ENCODE measurements at regions not wholly inside any gene's neighbourhood (a gene's known extent, or its start where the extent isn't known, plus 50 kb on each side); places are given as distances from the start of the nearest gene placed in this dataset.
A peak's percentile ranks its signal among the peaks of the same experiment; 100 is the strongest.
"Not testable (repeated sequence)": the region's sequence is repeated elsewhere in the genome, so short reads cannot be mapped to it uniquely, and the experiment has no call there.

DNA sequence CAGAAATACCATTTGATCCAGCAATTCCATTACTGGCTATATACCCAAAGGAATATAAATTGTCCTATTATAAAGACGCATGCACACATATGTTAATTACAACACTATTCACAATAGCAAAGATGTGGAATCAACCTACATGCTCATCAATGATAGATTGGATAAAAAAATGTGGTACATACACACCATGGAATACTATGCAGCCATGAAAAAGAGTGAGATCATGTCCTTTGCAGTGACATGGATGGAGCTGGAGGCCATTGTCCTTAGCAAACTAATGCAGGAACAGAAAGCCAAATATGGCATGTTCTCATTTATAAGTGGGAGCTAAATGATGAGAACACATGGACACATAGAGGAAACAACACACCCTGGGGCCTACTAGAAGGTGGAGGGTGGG lies 78.3 kb upstream of the EED start:
- POLR2A ChIA-PET; H3K4me1 Mint-ChIP-seq (ENCODE audit: low read depth): not testable (repeated sequence)
- CTCF ChIA-PET: interaction anchor here (0.7 to 1.4 kb wide), 3 partner anchors 9 to 125 kb away, joined by 3 read pairs; no protein-coding TSS in a partner anchor

DNA sequence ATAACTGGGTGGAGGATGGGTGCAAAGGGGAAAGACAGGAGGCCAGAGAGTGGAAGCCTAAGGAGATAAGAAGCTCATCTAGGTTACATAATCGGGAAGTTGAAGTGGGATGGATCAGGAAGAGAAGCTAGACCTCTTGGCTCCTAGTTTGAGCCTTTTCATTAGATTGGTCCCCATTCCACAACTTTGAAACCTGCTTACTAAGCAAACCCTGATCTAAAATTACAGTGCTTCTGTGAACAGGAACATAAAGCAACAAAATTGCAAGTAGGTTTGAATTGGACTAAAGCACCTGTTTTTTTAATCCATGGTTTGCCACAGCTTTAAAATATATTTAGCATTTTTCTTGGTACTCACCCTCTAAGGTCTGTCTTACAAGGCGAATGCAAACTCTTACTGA lies 80.4 kb upstream of the EED start:
- ChIA-PET POLR2A (no interaction called here), CTCF (interaction anchor here (0.6 to 1.8 kb wide), 5 partner anchors 13 to 48 kb away, joined by 3 to 6 read pairs (median 3); no protein-coding TSS in a partner anchor)
- DNase-seq (no peak), ATAC-seq (no peak)
- no peak overlapping the region for H3K27ac Mint-ChIP-seq
- H3K27me3 Mint-ChIP-seq (ENCODE audit: low read depth): no peaks in the 10 kb centered on the region
- no peaks in the 10 kb centered on the region for H3K4me1 Mint-ChIP-seq (ENCODE audit: low read depth)
- no peaks in the 10 kb centered on the region for H3K36me3 Mint-ChIP-seq (ENCODE audit: low read depth)
- H3K4me3 Mint-ChIP-seq: no peak overlapping the region
- H3K9me3 Mint-ChIP-seq (ENCODE audit: insufficient read depth): no peaks in the 10 kb centered on the region

More for the DNA sequence above, 78.3 kb upstream of the EED start:
- ATAC-seq; DNase-seq; H3K4me3 Mint-ChIP-seq; H3K9me3 Mint-ChIP-seq (ENCODE audit: insufficient read depth); H3K27me3 Mint-ChIP-seq (ENCODE audit: low read depth); H3K27ac Mint-ChIP-seq; H3K36me3 Mint-ChIP-seq (ENCODE audit: low read depth): not testable (repeated sequence)

DNA sequence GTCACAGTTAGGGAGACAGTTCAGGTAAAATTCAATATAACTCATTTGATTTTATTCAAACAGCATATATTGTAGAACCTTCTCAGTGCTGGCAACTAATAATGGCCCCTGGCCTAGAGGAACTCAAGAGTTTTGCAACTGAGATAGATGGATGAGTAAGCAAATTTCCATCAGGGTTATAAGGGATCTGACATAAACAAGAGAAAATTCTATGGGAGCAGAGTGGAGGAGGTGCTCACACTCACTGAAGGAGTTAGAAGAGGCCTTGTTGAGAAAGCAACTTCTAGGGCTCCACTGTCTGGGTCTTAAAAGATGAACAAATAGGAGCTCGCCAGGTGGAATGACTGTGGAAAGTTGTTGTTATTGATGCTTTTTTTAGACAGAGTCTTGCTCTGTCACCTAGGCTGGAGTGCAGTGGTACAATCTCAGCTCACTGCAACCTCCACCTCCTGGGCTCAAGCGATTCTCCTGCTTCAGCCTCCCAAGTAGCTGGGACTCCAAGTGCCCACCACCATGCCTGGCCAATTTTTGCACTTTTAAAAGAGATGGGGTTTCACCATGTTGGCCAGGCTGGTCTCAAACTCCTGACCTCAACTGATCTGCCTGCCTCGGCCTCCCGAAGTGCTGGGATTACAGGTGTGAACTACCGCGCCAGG lies 81.2 kb upstream of the EED start:
- H3K27ac Mint-ChIP-seq; DNase-seq; H3K9me3 Mint-ChIP-seq (ENCODE audit: insufficient read depth); H3K27me3 Mint-ChIP-seq (ENCODE audit: low read depth); H3K4me3 Mint-ChIP-seq; H3K36me3 Mint-ChIP-seq (ENCODE audit: low read depth); POLR2A ChIA-PET; ATAC-seq; H3K4me1 Mint-ChIP-seq (ENCODE audit: low read depth): not testable (repeated sequence)
- CTCF ChIA-PET: interaction anchor here (1.2 to 1.8 kb wide), 4 partner anchors 18 to 47 kb away, joined by 3 to 6 read pairs (median 3); no protein-coding TSS in a partner anchor

DNA sequence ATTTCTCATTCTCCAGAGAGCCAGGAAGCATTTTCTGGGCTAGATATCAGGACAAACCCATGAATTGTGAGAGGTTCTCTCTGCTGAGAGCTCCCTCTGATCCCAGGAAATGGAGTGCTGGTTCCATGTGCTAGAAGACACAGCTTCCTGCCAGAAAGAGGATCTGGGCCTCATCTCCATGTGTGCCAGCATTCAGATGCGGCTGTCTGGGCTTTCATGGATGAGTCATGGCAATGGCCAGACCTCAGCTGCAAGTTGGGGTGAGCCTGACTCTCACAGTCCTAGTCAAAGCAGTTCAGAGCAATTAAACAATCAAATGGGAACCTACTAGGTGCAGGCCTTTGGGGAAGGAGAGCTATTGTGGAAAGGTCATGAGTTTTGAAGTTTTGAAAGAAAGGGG lies 82.3 kb upstream of the EED start:
- CTCF ChIA-PET: interaction anchor here (0.7 to 1.4 kb wide), 4 partner anchors 11 to 32 kb away, joined by 3 to 4 read pairs (median 4); no protein-coding TSS in a partner anchor
- no peak for ATAC-seq
- H3K4me1 Mint-ChIP-seq (ENCODE audit: low read depth): peaks cover 17% of the 10 kb centered on the region
- POLR2A ChIA-PET: no interaction called here
- no peak overlapping the region for H3K27ac Mint-ChIP-seq
- no peak for DNase-seq
- no peak overlapping the region for H3K4me3 Mint-ChIP-seq
- H3K9me3 Mint-ChIP-seq (ENCODE audit: insufficient read depth): no peaks in the 10 kb centered on the region
- no peaks in the 10 kb centered on the region for H3K27me3 Mint-ChIP-seq (ENCODE audit: low read depth)
- no peaks in the 10 kb centered on the region for H3K36me3 Mint-ChIP-seq (ENCODE audit: low read depth)

DNA sequence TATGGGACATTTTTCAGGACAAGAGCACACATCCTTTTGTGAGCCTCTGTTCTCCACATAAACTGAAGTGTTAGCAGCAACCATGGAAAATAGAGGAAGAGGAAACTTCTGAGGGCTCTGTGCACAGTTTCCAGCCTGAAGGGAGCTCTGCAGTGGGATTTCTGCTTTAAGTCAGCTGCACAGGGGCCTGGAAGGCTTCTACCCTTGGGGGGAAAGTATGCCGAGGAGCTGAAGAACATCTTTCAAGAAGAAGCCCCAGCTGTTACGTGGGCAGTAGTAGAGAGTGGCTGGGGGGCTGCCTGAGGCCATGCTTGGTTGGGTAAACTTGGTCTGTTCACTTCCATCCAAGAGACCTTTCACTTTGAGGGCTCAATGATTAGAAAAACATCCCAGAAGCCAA lies 82.7 kb upstream of the EED start:
- Mint-ChIP-seq H3K9me3 (ENCODE audit: insufficient read depth) (no peaks in the 10 kb centered on the region), H3K36me3 (ENCODE audit: low read depth) (no peaks in the 10 kb centered on the region), H3K4me3 (no peak overlapping the region), H3K4me1 (ENCODE audit: low read depth) (peaks cover 17% of the 10 kb centered on the region), H3K27me3 (ENCODE audit: low read depth) (no peaks in the 10 kb centered on the region), H3K27ac (no peak overlapping the region)
- ChIA-PET POLR2A (no interaction called here), CTCF (interaction anchor here (0.7 to 1.4 kb wide), 5 partner anchors 11 to 32 kb away, joined by 3 to 4 read pairs (median 3); no protein-coding TSS in a partner anchor)
- no peak for DNase-seq
- no peak for ATAC-seq

DNA sequence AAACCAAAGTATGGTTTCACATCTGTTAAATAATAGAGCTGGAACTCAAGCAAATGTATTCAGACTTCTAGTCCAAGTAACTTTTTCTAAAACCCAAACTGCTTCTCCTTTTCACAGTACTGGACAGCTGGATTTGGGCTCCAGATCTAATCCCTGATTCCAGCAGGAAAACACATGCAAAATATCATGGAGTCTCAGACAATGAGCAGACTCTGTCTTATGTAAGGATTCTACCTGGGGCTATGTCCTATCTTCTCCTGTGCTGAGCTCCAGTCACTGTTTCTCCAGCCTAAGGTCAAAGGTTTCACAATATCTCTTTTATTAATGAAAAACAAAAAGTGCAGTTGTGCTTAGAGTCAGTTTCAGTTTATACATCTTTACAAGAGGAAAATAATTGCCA lies 83.2 kb upstream of the EED start:
- no peak overlapping the region for H3K4me3 Mint-ChIP-seq
- peaks cover 21% of the 10 kb centered on the region for H3K4me1 Mint-ChIP-seq (ENCODE audit: low read depth)
- ATAC-seq: no peak
- H3K27ac Mint-ChIP-seq: no peak overlapping the region
- H3K9me3 Mint-ChIP-seq (ENCODE audit: insufficient read depth): no peaks in the 10 kb centered on the region
- H3K27me3 Mint-ChIP-seq (ENCODE audit: low read depth): no peaks in the 10 kb centered on the region
- no peak for DNase-seq
- POLR2A ChIA-PET: no interaction called here
- CTCF ChIA-PET: interaction anchor here (1.1 to 1.2 kb wide), 2 partner anchors 22 to 32 kb away, joined by 3 read pairs; no protein-coding TSS in a partner anchor
- H3K36me3 Mint-ChIP-seq (ENCODE audit: low read depth): no peaks in the 10 kb centered on the region

DNA sequence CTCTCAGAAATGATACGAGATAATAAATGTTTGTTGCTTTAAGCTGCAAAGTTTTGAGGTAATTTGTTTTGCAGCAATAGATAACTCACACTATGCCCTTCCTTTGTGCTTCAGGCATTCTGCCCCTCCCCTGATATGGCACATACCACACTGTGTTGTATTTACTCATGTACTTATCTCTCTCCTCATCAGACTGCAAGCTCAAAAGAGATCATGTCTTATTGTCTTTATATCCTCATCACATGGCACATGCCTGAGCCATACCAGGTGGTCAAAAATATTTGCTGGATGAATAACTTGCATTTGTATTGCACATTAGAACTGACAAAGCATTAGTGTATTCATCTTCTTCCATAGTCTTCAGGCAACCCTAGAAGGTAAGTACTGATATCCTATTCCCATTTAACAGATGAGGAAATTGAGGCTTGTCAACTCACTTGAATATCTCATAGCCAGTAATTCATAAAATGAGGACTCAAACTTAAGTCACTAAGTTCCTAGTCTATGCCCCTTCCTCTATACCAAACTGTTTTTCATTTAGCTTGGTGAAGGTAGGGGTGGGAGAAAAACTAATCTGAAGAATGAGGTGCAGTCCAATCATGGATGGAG lies 83.9 kb upstream of the EED start:
- ATAC-seq: no peak
- Mint-ChIP-seq H3K4me3 (no peak overlapping the region), H3K27me3 (ENCODE audit: low read depth) (no peaks in the 10 kb centered on the region), H3K27ac (no peak overlapping the region), H3K9me3 (ENCODE audit: insufficient read depth) (no peaks in the 10 kb centered on the region), H3K4me1 (ENCODE audit: low read depth) (peaks cover 22% of the 10 kb centered on the region), H3K36me3 (ENCODE audit: low read depth) (no peaks in the 10 kb centered on the region)
- ChIA-PET POLR2A (interaction anchor here (0.6 kb wide), 1 partner anchor 133 kb away, joined by 3 read pairs; no protein-coding TSS in a partner anchor), CTCF (interaction anchor here (1.2 to 1.3 kb wide), 2 partner anchors 10 to 32 kb away, joined by 3 to 5 read pairs; no protein-coding TSS in a partner anchor)
- DNase-seq: no peak

DNA sequence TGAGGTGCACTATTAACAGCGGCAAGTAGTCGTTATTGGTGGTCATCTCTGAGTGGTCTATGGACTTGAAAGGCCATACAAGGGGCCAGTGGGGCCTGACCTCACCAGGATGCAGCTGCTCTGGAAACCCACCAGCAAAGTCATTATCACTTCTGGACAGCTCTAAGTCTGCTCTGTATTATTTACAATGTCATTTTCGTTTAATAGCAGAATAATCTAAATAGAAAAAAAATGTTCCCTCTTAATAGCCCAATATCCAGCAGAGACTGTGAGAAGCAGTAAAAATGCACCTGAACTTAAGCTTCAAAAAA lies 85.0 kb upstream of the EED start:
- Mint-ChIP-seq H3K4me3 (no peak overlapping the region), H3K27ac (no peak overlapping the region), H3K4me1 (ENCODE audit: low read depth) (peaks cover 22% of the 10 kb centered on the region), H3K9me3 (ENCODE audit: insufficient read depth) (no peaks in the 10 kb centered on the region), H3K27me3 (ENCODE audit: low read depth) (no peaks in the 10 kb centered on the region), H3K36me3 (ENCODE audit: low read depth) (no peaks in the 10 kb centered on the region)
- CTCF ChIA-PET: interaction anchor here (1.3 to 1.4 kb wide), 2 partner anchors 8 to 118 kb away, joined by 3 to 5 read pairs; no protein-coding TSS in a partner anchor
- no peak for DNase-seq
- POLR2A ChIA-PET: no interaction called here
- no peak for ATAC-seq

DNA sequence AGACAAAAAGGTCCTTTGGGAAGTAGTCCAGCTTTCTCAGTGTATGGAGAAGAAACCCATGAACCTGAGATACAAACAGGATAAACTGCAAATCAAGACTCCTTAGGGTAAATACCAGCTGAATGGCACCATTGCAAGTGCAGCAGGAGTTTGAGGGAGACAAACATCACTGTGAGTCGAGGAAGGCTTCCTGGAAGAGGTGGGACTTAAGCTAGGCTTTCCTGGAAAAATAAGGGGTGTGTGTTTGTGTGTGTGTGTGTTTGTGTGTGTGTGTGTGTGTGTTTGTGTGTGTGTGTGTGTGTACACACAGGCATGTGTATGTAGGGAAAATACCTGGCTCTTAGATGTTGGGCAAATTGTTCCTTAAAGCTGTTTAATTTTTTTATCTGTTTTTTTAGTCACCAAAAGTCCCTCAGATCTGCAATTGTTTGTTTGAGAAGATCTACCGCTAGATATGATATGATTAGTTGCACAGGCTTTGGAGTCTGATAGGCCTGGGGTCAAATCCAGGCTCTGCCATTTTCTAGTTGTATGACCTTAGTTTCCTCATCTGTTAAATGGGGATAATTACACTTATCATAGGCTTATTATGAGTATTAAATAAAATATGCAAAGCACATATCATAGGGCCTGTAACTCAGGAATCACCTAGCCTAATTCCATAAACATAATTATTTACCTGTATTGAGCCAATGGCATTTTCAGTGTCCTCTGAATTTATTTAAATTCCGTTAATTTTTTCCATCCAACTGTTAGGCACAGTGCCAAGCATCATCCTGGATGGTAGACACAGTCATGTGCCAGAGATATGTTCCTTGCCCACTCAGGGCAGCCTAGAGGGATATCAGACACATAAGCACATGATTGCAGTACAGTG lies 85.6 kb upstream of the EED start:
- no peak for ATAC-seq
- peaks cover 22% of the 10 kb centered on the region for H3K4me1 Mint-ChIP-seq (ENCODE audit: low read depth)
- POLR2A ChIA-PET: no interaction called here
- no peaks in the 10 kb centered on the region for H3K36me3 Mint-ChIP-seq (ENCODE audit: low read depth)
- CTCF ChIA-PET: interaction anchor here (1.3 to 1.5 kb wide), 4 partner anchors 8 to 117 kb away, joined by 3 to 5 read pairs (median 4); no protein-coding TSS in a partner anchor
- peak overlapping the region; percentile 15 for H3K4me3 Mint-ChIP-seq
- no peak for DNase-seq
- H3K27ac Mint-ChIP-seq: peak overlapping the region; percentile 9
- no peaks in the 10 kb centered on the region for H3K9me3 Mint-ChIP-seq (ENCODE audit: insufficient read depth)
- no peaks in the 10 kb centered on the region for H3K27me3 Mint-ChIP-seq (ENCODE audit: low read depth)

DNA sequence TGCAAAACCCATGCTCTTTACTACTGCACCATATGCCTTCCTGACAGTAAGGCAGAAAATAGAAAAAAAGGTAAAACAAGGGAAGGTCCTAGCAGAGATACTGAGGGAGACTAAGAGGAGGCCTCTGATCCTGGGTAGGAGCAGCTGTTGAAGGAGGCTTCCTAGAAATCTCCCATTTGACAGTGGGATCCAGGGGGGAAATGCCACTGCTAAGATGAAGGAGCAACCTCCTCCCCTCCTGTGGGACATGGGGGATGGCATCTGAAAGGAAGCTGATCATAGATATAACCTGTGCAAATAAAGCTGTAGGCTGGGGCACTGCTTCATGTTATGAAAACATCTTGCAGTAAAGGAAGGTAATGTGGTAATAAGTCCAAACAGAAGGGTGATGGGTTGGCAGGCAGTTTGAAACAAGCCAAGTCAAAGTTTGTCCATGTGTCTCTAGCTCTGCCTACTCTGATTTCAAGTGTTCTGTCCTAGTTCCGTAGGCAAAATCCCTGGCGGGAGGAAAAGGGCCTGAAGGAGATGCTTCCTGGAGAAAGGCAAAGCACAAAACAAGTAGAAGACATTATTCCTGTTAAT lies 86.7 kb upstream of the EED start:
- Mint-ChIP-seq H3K27ac (no peak overlapping the region), H3K9me3 (ENCODE audit: insufficient read depth) (no peaks in the 10 kb centered on the region), H3K36me3 (ENCODE audit: low read depth) (no peaks in the 10 kb centered on the region), H3K27me3 (ENCODE audit: low read depth) (no peaks in the 10 kb centered on the region), H3K4me3 (no peak overlapping the region), H3K4me1 (ENCODE audit: low read depth) (peaks cover 26% of the 10 kb centered on the region)
- DNase-seq (no peak), ATAC-seq (no peak)
- ChIA-PET POLR2A (interaction anchor here (1.2 kb wide), 2 partner anchors 18 to 90 kb away, joined by 3 to 6 read pairs; no protein-coding TSS in a partner anchor), CTCF (interaction anchor here (0.8 to 1.8 kb wide), 5 partner anchors 9 to 35 kb away, joined by 3 to 5 read pairs (median 3); no protein-coding TSS in a partner anchor)

DNA sequence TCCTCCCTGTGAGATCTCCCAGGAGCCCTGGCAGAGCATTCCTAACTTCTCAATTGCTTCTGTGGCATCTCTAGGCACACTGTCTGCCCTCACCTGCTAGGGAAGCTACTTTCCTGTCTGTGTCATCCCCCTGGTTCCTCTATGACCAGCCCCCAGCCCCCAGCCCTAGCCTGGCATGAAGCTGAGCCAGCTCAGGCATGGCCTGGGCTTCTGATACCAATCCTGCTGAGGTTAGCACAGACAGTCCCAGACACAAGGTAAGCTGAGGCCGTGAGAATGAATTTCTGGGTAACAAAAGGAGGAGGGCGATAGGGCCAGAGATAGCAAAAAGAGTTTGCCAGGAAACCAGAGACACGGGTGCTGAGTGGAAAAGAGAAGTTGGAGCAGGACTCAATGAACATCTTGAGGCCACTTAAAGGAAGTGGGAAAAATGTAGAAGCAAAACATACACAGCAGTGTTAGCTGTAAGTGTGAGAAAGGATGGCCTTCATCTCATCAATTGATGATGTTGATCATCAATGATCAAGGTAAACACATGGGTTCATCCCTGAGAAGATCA lies 87.6 kb upstream of the PICALM start:
- Mint-ChIP-seq H3K4me3 (no peak overlapping the region), H3K4me1 (ENCODE audit: low read depth) (peaks cover 39% of the 10 kb centered on the region), H3K27me3 (ENCODE audit: low read depth) (no peaks in the 10 kb centered on the region), H3K36me3 (ENCODE audit: low read depth) (no peaks in the 10 kb centered on the region), H3K27ac (no peak overlapping the region), H3K9me3 (ENCODE audit: insufficient read depth) (no peaks in the 10 kb centered on the region)
- CTCF ChIA-PET: interaction anchor here (0.6 to 1.8 kb wide), 3 partner anchors 9 to 87 kb away, joined by 3 to 5 read pairs (median 3); partner anchors contain the start of gene PICALM
- DNase-seq (no peak), ATAC-seq (no peak)
- POLR2A ChIA-PET: interaction anchor here (1.2 kb wide), 1 partner anchor 88 kb away, joined by 3 read pairs; no protein-coding TSS in a partner anchor
